Adrenal gland (tissue), 5 donors: ENCODE measurements at regions not wholly inside any gene's neighbourhood (a gene's known extent, or its start where the extent isn't known, plus 50 kb on each side); places are given as distances from the start of the nearest gene placed in this dataset.

Source experiments
- CTCF ChIP-seq, 6 experiments: fragments of 450-650 bp in 4 of 6; fragments of 200-600 bp in 2 of 6; sonication (generic) in 1 of 6; IDR thresholded peaks; 1 replicate in 5 of 6; 2 replicates in 1 of 6; pipeline versions ENCODE4 v1.5.1 to v1.8.0; 2016 to 2021; ENCODE audit warnings: antibody characterized with exemption in 6 of 6, mild to moderate bottlenecking in 2 of 6, moderate library complexity in 1 of 6
- POLR2A ChIP-seq, 2 donors: fragments of 450-650 bp; IDR thresholded peaks; one replicate each; pipeline ENCODE4 v1.6.1; 2017; ENCODE audit warnings: antibody characterized with exemption in 2 of 2, mild to moderate bottlenecking in 2 of 2, moderate library complexity in 1 of 2
- donor health status: DM: no; HTN: no; CAD: no.

GRCh38 chr12:34223640-34224039 is 201.3 kb downstream of the ALG10 start:
- TF ChIP-seq CTCF (IDR thresholded peaks at IDR 0.05) (no peak), POLR2A (IDR thresholded peaks at IDR 0.05) (no peak)
